GM19025 (cell line): ENCODE measurements at regions not wholly inside any gene's neighbourhood (a gene's known extent, or its start where the extent isn't known, plus 50 kb on each side); places are given as distances from the start of the nearest gene placed in this dataset.
"Not testable (repeated sequence)": the region's sequence is repeated elsewhere in the genome, so short reads cannot be mapped to it uniquely, and the experiment has no call there.

Source experiments
- ATAC-seq: cut with Tn5 transposase; IDR thresholded peaks from one replicate; pipeline ENCODE4 v1.9.1; 2021; ENCODE audit warnings: mild to moderate bottlenecking, low read depth, moderate library complexity; ENCODE audit not compliant: unreplicated experiment

DNA sequence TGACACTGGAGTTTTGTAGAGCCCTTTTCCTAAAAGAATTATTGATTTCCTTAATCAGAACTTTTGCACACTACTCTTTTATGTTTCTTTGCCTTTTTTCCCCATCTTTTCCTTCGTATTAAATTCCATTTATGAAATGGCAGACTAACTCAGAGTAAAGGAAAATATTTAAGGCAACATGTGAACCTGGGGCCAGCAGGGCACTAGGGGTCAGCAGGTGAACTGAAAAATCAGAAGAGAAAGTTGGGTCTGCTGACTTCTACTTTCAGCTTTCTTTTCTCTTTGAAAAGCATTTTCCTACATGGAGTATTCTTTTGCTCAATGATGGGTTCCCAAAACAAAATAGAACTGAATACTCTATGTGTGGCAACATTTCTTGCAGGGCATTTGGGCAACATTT lies 226.6 kb upstream of the EXOC2 start:
- no peak for ATAC-seq

DNA sequence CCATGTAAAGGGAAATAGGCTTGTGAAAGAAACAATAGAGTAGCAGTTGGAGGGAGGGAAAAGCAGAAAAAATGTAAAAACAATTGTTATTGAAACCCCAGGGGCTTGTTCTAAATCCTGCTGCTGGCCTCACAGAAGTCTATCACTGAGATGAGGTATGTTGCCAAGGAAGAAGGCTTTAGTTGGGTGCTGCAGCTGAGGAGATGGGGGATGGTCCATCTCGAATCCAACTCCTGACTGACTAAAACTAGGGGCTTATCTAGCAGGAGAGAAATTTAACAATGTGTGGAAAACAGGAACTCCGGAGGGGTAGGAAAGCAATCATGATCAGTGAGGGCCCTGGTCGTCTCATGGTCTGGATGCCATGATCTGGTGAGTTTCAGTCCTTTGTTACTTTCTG lies 225.0 kb upstream of the EXOC2 start:
- ATAC-seq, result no peak

DNA sequence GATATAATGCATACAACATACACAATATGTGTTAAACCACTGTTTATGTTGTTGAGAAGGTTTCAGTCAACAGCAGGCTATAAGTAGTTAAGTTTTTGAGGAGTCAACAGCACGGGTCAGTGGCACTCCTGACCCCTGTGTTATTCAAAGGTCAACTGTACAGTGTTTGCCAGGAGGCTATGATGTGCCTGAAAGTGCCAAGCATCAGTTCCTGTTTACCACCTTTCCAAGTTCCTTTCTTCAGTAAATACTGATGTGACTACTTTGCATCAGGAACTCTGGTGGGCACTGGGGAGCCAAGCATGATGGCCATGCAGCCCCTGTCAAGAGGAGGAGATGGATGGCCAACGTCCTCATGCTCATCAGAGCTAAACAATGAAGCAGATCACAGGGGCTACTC lies 224.4 kb upstream of the EXOC2 start:
- no peak for ATAC-seq

DNA sequence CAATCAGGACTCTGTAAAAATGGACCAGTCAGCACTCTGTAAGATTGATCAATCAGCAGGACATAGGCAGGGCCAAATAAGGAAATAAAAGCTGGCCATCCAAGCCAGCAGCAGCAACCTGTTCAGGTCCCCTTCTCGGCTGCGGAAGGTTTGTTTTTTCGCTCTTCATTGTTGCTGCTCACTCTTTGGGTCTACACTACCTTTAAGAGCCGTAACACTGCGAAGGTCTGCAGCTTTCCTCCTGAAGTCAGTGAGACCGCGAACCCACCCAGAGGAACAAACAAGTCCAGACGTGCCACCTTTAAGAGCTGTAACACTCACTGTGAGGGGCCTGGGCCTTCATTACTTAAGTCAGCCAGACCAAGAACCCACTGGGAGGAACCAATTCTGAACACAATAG lies 223.2 kb upstream of the EXOC2 start:
- ATAC-seq, result no peak

DNA sequence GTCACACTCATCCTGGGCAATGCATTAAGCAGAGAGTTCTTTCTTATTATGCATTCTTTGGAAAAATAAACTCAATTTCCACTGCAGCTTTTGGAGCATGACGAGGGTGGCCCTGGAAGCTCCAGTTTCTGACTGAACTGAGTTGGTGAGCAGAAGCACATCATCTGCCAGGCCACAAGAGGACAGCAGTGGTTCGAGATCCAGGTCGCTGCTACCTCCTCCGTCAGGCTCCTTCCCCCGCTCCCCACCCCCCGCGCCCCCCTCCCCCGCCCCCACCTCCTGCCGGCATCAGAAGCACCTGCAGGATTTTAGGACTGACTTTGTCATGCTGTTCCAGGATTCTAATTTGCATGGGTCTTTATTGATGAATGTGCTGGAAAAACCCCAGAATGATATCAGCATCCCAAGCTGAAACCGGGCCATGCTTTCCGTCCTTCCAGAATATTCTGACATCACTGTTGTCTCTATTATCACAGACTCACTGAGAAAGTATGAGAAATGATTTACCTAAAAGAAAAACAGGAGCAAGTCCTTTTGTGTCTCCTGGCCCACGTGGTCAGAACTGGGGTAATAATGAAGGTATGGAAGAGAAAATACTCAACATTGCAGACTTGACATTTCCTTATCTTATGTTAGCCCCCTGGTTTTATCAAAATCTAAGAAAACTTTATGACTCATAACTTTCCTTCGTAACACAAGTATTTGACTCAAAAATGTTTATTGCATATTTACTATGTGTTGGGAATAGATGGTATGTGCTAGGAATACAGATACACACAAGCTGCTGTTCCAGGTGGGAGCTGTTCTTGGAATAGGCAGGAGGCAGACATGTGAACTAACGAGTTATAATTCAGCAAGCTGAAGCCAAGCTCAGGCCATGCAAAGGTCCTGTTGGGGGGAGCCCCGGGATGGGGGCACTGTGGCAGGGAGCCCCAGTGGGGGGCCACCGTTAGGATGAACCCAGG lies 220.2 kb upstream of the EXOC2 start:
- ATAC-seq, result no peak

DNA sequence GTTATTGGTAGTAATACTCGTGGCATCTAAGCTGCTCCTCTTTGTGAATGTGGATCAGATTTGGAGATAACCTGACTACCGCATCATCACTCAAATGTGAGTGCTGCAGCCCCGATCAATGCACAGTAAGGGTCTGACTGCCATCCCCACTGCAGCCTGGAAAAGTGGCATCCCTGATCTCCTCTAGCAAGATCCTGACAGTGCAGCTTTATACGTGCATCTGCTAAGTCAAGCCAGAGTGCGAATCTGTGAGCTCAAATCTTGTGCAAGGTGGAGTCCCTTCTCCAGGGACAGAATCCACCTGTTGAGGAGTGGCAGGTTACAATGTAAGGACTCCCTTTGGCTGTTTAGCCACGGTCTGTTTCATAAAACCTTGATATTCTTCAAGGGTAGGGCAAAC lies 215.0 kb upstream of the EXOC2 start:
- no peak for ATAC-seq

DNA sequence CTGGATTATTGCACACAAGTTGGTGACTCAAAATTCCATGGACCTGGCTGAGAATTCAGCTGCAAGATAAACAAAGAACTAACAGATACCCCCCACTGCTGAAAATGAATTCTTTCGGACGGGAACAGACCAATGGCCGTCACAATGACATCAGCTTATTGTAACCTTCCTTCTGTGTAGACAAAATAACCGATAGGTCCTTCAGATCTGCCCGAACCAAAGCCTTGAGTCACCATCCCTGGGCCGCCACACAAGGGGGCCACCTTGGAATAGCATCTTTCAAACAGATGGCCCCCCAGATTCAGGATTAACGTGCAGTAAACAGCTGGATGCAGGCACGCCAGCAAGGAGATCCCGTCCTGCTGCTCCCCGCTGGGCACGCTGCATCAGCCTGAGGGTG lies 214.0 kb upstream of the EXOC2 start:
- no peak for ATAC-seq

DNA sequence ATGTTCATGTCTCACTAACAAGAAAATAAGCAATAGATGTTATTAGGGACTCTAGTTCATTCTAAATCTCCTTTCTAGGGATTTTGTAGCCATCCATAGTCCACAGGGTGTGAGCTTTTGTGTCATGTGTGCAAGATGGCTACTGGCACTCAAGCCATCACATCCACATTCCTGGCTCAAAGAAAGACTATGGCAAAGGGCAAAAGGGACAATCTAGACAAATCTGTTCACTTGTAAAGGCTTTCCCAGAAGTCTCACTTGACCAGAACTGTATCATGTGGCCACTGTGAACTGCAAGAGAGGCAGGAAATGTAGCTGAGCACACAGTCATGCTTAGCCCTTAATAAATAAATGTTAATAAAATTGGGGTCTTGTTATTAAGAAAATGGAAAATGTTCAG lies 212.6 kb upstream of the EXOC2 start:
- no peak for ATAC-seq

DNA sequence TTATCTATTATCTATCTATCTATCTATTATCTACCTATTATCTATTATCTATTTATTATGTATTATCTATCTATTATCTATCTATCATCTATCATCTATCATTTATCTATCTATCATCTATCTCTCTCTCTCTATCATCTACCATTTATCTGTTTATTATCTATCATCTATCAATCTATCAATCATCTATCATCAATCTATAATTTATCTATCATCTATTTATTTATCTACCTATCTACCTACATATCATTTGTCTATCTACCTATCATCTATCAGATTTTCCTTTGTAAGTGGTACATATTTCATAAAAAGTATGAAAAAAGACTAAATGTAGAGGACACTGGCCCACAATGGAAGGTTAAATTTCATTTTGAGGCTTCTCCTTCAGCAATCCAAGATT lies 212.1 kb upstream of the EXOC2 start:
- ATAC-seq, result no peak

DNA sequence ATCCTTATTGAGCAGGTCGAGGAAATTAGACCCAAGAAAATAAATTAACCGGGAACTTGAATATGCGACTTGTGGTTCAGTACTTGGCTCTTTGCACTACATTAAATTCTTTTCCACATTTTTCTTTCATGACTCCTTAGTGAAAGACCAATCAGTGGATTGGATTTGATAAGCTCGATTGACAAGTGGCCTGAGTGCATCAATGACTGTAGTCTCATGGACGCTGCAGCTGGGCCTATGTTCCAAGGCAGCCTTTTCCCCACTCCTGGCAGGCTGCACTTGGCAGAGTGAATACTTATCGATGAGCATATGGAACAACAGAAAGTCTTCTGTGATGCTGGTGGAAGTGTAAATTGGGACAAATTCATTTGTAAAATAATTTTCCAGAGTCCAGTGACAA lies 210.8 kb upstream of the EXOC2 start:
- ATAC-seq, result no peak

DNA sequence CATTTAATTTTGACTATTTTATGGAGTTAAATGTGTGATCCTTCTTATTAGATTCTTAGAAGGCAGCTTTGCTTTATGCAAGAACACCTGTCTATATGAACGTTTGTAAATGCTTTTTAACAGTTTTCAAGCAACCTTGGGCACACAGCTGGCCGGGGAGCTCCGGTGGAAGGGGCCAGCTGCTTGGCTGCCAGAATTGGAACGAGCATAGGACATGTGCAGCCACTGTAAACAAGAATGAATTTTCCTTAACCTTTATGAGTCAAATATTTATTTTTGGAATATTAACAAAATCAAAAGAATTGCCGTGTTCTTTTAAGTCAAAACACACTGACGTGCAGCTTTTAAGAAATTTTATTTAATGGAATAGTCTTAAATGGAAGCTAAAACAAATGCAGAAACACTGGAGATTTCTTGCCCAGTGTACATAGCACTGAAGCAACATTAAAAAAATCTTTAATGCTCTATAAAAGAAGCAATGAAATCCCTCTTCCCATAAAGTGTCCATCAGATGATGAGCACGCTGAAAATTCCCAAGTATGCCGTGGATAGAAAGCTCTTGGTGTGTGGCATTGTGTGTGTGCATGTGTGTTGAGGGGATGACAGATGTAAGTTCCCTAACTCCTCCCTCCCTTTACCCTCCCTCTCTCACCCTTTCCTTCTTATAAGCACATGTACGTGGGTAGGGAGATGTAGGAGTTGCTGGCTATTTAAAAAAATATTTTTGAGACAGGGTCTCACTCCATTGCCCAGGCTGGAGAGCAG lies 208.9 kb upstream of the EXOC2 start:
- ATAC-seq, result no peak

DNA sequence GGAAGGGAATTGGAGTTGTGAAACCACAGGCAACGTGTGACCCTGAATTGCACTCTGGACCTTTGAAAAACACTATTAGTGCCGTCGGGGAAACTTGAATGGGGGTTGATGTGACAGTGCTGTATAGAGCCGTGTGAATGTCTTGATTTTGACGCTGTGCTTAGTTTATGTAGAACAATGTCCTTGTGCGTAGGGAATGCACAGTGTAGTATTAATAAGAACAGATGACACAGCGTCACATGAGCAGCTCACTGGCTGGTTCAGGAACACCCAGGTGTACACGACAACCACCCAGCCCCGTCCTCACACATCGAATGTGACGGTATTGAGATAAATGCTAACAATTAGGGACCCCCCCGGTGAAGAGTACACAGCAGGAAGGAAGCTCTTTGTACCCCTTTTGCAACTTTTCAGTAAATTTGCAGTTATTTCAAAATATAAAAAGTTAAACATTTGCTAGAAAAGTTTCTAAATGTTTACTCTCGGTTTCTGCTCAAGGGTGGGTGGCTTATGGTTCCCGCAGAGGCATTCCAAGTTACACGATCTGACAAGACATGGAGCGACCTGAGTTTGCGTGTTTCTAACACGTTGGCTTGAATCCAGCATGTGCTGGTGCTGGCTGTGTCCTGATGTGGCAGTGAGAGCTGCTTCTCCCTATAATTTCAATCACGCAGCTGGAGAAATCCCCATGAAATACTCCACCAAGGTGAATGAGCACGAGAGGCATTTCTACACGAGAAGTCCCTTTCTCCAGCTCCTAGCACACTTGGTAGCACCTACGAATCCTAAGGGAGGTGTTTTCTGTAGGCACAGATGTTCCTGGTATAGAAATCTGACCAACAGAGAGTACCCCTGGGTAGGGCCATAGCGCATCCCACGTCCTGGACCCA lies 208.0 kb upstream of the EXOC2 start:
- no peak for ATAC-seq

DNA sequence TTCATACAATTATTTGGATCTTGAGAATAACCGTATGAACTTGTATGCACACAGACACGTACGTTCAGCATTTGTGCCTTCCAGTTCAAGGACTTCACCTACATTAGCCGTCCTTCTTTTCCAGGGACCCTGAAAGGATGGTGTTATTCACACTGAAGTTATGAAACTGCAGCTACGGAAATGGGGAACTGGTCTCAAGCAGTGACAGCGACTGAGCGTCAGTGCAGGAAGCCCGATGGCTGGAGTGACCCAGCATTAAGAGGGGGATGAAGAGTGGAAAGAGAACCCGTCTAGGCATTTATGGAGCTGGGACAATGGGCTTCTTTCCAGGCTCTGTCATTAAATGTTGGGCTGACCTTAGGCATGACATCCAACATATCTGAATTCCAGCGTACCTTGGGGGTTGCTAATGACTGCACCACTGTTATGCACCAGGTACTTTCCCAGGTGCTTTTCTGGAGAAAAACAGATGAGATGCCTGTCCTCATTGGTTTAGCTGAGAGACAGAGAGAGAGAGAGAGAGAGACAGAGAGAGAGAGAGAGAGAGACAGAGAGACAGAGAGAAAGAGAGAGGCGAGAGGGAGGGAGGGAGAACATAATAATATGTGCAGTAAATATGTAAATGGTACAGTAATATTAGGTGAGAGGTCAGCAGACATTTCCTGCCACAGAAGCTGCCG lies 204.7 kb upstream of the EXOC2 start:
- ATAC-seq, result no peak

DNA sequence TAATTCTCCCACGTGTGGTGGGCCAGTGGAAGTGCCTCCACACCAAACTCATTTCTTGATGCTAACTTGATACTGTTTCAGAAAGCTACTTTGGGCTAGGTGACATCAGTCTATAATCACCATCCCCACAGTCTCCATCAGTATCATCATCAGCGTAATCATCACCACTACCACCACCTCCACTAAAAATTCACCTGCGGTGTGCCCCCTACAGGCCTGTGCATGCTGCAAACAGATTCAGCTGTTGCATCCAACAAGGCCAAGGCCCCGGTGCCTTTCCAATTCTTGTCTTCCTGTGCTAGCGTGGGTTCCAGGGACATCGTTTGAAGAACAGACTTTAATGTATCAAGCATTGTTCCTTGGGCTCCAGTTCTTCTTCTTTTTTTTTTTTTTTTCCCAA lies 201.3 kb upstream of the EXOC2 start:
- no peak for ATAC-seq

DNA sequence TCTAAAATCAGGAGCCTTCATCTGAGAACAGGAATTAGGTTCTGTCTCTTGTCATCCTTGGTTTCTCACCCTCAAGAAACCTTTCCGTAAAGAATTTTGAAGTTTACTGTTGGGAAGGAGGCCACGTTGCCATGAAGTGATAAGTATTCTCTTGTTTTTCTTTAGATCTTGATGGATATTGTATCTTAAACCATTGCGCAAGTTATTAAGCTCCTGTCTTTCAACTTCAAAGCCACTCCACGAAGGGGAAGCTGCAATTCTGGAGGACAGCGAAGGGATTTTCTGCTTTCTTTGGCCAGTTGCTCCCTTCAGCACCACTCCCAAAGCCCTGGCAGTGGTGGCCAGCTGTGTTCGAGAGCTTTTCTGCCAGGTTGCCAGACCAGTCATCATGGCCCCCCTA lies 198.1 kb upstream of the EXOC2 start:
- ATAC-seq, result no peak

DNA sequence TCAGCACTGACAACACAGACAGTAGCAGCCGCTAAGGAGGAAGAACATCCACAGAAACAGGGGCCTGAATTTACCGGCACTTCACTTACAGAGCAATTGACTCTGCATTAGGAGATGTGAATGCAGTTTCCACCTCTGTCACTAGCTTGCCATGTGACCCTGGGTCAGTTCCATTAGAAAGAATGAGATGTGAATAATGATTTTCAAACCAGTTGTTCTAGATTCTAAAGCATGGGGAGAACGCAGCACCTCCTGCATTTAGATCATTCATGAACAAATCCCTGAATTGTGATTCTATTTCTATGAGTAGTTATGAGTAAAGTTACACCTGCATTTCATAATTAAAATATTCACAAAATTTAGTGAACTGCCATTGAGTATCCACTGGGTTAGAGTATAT lies 197.3 kb upstream of the EXOC2 start:
- no peak for ATAC-seq

DNA sequence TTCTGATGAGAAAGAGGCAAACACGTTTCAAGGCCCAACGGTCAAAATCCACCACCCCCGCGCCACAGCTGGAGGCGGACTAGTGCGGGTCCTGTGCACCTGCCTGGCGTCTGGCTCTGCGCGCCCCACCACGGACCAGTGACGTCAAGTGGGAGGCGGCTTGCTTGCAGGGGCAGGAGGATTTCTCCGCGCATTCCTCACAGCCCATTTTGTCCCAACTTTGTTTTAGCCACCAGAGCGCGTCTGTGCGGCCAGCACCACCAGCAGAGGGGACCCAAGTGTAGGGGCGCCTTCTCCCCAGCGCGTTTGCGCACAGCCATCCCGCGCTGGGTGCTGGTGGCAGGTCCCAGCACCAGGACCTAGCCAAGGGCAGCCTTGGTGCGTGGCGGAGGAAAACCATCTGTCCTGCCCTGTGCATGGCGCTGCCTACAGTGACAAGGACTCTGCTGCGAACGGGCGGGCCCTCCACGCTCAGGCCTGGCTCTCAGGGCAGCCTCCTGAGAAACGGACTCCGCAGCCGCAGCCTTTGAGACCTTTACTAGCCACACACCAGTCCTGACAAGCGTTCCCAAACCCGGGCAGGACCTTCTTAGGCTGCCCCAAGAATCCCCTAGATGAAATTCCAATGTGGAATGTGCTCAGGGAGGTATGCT lies 194.8 kb upstream of the EXOC2 start:
- no peak for ATAC-seq

DNA sequence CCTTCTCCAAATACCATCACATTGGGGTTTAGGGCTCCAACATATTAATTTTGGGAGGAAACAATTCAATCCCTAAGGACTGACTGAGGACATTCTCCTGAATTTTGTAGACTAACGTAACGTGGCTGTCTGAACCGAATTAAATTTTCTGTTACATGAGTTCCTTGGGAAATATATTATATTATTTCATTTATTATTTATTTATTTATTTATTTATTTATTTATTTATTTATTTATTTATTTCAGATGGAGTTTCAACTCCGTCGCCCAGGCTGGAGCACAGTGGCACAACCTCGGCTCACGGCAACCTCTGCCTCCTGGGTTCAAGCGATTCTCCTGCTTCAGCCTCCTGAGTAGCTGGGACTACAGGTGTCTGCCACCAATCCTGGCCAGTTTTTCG lies 193.2 kb upstream of the EXOC2 start:
- ATAC-seq, result not testable (repeated sequence)

DNA sequence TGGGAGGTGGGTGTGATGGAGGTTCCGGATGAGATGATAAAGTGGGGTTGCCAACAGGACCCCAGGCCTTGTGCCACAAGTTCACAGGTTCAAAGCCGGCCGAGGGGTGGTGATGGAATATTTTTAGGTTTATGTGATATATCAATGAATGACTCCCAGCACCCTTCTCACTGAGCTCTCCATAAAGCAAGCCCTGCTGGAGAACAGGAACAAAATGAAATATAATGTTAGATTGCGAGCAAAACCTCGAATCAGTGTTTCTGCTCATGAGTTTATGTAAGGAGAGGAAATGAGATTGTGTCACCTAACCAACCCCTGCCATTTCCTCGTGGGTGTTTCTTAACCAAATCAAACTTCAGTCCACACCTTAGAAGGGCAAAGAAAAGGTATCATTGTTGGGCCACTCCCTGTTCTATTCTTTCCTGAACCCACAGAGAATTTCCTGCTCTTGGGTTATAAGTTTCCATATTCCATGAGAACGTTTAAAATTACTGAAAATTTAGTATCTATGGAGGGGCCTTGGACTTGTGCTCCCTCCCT lies 192.2 kb upstream of the EXOC2 start:
- ATAC-seq, result no peak

DNA sequence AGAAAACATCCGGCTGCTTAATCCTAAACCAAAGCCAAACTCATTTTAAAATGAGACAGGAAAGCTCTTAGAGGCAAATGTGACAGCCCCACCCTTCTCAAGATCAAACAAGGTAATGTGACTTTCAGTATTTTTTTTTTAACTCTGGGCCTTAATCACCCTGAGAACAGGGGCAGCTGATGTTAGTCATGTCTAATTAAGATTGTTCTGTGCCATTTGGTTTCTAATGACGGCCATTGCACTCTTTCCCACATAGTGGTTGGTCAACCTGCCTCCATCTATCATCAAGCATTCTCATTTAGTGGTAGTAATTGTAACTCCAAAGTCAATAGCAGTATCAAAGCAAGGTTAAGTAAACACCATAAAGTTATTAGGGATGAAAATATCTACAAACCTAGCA lies 191.6 kb upstream of the EXOC2 start:
- no peak for ATAC-seq
